Neural cell (in vitro differentiated cells): ENCODE measurements at regions not wholly inside any gene's neighbourhood (a gene's known extent, or its start where the extent isn't known, plus 50 kb on each side); places are given as distances from the start of the nearest gene placed in this dataset.

Experiments used
- H2AFZ ChIP-seq: fragments of 200-600, 300-800 bp; sonication (generic), shearing (Covaris generic); 2 replicates; pipeline ENCODE4 v1.6.0; 2014; ENCODE audit warnings: low read depth, mild to moderate bottlenecking, antibody characterized with exemption, low read length, moderate library complexity
- H3F3A ChIP-seq: fragments of 200-600 bp; shearing (Covaris generic); 2 replicates; pipeline ENCODE4 v1.6.1; 2016; ENCODE audit warnings: mild to moderate bottlenecking, moderate library complexity, mixed read lengths, antibody characterized with exemption, low read length; ENCODE audit not compliant: insufficient read depth, poor library complexity, severe bottlenecking
- H3K27ac ChIP-seq: fragments of 200-600, 300-800 bp; sonication (generic), shearing (Covaris generic); 2 replicates; pipeline ENCODE4 v1.5.1; 2014; ENCODE audit warnings: mild to moderate bottlenecking, low read length, moderate library complexity
- H3K27me3 ChIP-seq: fragments of 300-800, 200-600 bp; sonication (generic), shearing (Covaris generic); 2 replicates; pipeline ENCODE4 v1.6.0; 2014; ENCODE audit warnings: mild to moderate bottlenecking, low read depth, low read length, moderate library complexity; ENCODE audit not compliant: insufficient read depth
- H3K36me3 ChIP-seq: fragments of 300-800, 200-600 bp; sonication (generic), shearing (Covaris generic); 2 replicates; pipeline ENCODE4 v1.5.1; 2014; ENCODE audit warnings: mild to moderate bottlenecking, antibody characterized with exemption, low read length, moderate library complexity; ENCODE audit not compliant: insufficient read depth
- H3K4me2 ChIP-seq: fragments of 300-800, 200-600 bp; sonication (generic), shearing (Covaris generic); 2 replicates; pipeline ENCODE4 v1.6.0; 2014; ENCODE audit warnings: mild to moderate bottlenecking, low read length
- H3K4me3 ChIP-seq: fragments of 300-800, 200-600 bp; sonication (generic), shearing (Covaris generic); 2 replicates; pipeline ENCODE4 v1.5.1; 2014; ENCODE audit warnings: mild to moderate bottlenecking, low read length, moderate library complexity
- H3K79me2 ChIP-seq: fragments of 200-600 bp; shearing (Covaris generic); replicated peaks from 2 replicates; pipeline ENCODE4 v1.6.0; 2014; ENCODE audit warnings: mild to moderate bottlenecking, low read length, moderate library complexity; ENCODE audit not compliant: insufficient read depth
- H3K9ac ChIP-seq: fragments of 300-800, 200-600 bp; sonication (generic), shearing (Covaris generic); 2 replicates; pipeline ENCODE4 v1.6.1; 2016; ENCODE audit warnings: mild to moderate bottlenecking, low read length, mixed read lengths
- H3K9me2 ChIP-seq: fragments of 200-600 bp; shearing (Covaris generic); 2 replicates; pipeline ENCODE4 v1.6.1; 2016; ENCODE audit warnings: mild to moderate bottlenecking, low read length, mixed read lengths; ENCODE audit not compliant: insufficient read depth
- H3K9me3 ChIP-seq: fragments of 200-600, 300-800 bp; sonication (generic), shearing (Covaris generic); 2 replicates; pipeline ENCODE4 v1.6.1; 2016; ENCODE audit warnings: mild to moderate bottlenecking, mixed run types, low read length, moderate library complexity, mixed read lengths
- H4K20me1 ChIP-seq: fragments of 200-600 bp; shearing (Covaris generic); 2 replicates; pipeline ENCODE4 v1.6.1; 2016; ENCODE audit warnings: mild to moderate bottlenecking, mixed run types; ENCODE audit not compliant: insufficient read depth
- EP300 ChIP-seq: fragments of 450-650 bp; conservative IDR thresholded peaks from 2 replicates; pipeline ENCODE4 v1.6.1; 2014; ENCODE audit warnings: antibody characterized with exemption, mild to moderate bottlenecking, moderate library complexity; ENCODE audit not compliant: poor library complexity, severe bottlenecking
- EZH2 ChIP-seq: fragments of 200-600, 300-800 bp; shearing (Covaris generic), sonication (generic); IDR thresholded peaks from 2 replicates; pipeline ENCODE4 v1.6.1; 2014; ENCODE audit warnings: antibody characterized with exemption, low read length, borderline replicate concordance, mild to moderate bottlenecking; ENCODE audit not compliant: insufficient read depth, poor library complexity, severe bottlenecking
- MXI1 ChIP-seq: fragments of 450-650 bp; conservative IDR thresholded peaks from 2 replicates; pipeline ENCODE4 v1.6.1; 2014; ENCODE audit warnings: antibody characterized with exemption, mild to moderate bottlenecking; ENCODE audit not compliant: poor library complexity, severe bottlenecking
- POLR2AphosphoS5 ChIP-seq: IDR thresholded peaks from 2 replicates; pipeline ENCODE4 v1.6.1; 2012
- RAD21 ChIP-seq: fragments of 450-650 bp; conservative IDR thresholded peaks from 2 replicates; pipeline ENCODE4 v1.6.1; 2014; ENCODE audit warnings: antibody characterized with exemption, mild to moderate bottlenecking, moderate library complexity
- SMC3 ChIP-seq: fragments of 450-650 bp; conservative IDR thresholded peaks from 2 replicates; pipeline ENCODE4 v1.6.1; 2014; ENCODE audit warnings: antibody characterized with exemption, mild to moderate bottlenecking, moderate library complexity; ENCODE audit not compliant: poor library complexity
- TAF1 ChIP-seq: IDR thresholded peaks from 2 replicates; pipeline ENCODE4 v1.6.1; 2012; ENCODE audit warnings: low read depth
- TF ChIP-seq, protein P1 (sequence below): fragments of 450-650 bp; IDR thresholded peaks from 2 replicates; pipeline ENCODE4 v1.5.1; 2014; ENCODE audit warnings: antibody characterized with exemption, mild to moderate bottlenecking, moderate library complexity; ENCODE audit not compliant: poor library complexity, severe bottlenecking
- TF ChIP-seq, protein P2 (sequence below): IDR thresholded peaks from 2 replicates; pipeline ENCODE4 v1.6.1; 2012; ENCODE audit warnings: borderline replicate concordance

- TF ChIP-seq SMC3 (no peak), EZH2 (no peak), MXI1 (no peak), POLR2AphosphoS5 (no peak), TAF1 (no peak), RAD21 (no peak), EP300 (no peak)
- TF ChIP-seq, protein P1, sequence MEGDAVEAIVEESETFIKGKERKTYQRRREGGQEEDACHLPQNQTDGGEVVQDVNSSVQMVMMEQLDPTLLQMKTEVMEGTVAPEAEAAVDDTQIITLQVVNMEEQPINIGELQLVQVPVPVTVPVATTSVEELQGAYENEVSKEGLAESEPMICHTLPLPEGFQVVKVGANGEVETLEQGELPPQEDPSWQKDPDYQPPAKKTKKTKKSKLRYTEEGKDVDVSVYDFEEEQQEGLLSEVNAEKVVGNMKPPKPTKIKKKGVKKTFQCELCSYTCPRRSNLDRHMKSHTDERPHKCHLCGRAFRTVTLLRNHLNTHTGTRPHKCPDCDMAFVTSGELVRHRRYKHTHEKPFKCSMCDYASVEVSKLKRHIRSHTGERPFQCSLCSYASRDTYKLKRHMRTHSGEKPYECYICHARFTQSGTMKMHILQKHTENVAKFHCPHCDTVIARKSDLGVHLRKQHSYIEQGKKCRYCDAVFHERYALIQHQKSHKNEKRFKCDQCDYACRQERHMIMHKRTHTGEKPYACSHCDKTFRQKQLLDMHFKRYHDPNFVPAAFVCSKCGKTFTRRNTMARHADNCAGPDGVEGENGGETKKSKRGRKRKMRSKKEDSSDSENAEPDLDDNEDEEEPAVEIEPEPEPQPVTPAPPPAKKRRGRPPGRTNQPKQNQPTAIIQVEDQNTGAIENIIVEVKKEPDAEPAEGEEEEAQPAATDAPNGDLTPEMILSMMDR: no peak
- TF ChIP-seq, protein P2, sequence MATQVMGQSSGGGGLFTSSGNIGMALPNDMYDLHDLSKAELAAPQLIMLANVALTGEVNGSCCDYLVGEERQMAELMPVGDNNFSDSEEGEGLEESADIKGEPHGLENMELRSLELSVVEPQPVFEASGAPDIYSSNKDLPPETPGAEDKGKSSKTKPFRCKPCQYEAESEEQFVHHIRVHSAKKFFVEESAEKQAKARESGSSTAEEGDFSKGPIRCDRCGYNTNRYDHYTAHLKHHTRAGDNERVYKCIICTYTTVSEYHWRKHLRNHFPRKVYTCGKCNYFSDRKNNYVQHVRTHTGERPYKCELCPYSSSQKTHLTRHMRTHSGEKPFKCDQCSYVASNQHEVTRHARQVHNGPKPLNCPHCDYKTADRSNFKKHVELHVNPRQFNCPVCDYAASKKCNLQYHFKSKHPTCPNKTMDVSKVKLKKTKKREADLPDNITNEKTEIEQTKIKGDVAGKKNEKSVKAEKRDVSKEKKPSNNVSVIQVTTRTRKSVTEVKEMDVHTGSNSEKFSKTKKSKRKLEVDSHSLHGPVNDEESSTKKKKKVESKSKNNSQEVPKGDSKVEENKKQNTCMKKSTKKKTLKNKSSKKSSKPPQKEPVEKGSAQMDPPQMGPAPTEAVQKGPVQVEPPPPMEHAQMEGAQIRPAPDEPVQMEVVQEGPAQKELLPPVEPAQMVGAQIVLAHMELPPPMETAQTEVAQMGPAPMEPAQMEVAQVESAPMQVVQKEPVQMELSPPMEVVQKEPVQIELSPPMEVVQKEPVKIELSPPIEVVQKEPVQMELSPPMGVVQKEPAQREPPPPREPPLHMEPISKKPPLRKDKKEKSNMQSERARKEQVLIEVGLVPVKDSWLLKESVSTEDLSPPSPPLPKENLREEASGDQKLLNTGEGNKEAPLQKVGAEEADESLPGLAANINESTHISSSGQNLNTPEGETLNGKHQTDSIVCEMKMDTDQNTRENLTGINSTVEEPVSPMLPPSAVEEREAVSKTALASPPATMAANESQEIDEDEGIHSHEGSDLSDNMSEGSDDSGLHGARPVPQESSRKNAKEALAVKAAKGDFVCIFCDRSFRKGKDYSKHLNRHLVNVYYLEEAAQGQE: no peak
- H2AFZ ChIP-seq: no peak overlapping the region
- no peak overlapping the region for H3K4me2 ChIP-seq
- no peaks in the 10 kb centered on the region for H4K20me1 ChIP-seq
- no peaks in the 10 kb centered on the region for H3K36me3 ChIP-seq
- H3K27ac ChIP-seq: no peak overlapping the region
- no peak overlapping the region for H3K9ac ChIP-seq
- H3K27me3 ChIP-seq: no peaks in the 10 kb centered on the region
- no peaks in the 10 kb centered on the region for H3K9me2 ChIP-seq
- H3K79me2 ChIP-seq: no peaks in the 10 kb centered on the region
- H3F3A ChIP-seq: peaks cover 4% of the 10 kb centered on the region
- H3K4me3 ChIP-seq: no peak overlapping the region
- no peaks in the 10 kb centered on the region for H3K9me3 ChIP-seq
Measured at GRCh38 chr5:58153255-58153654, 306.6 kb downstream of the PLK2 start.

- Histone ChIP-seq H3K9me3 (no peaks in the 10 kb centered on the region), H3K9ac (no peak overlapping the region), H3K27ac (no peak overlapping the region), H3K9me2 (no peaks in the 10 kb centered on the region), H3K27me3 (no peaks in the 10 kb centered on the region), H3F3A (no peaks in the 10 kb centered on the region), H3K36me3 (no peaks in the 10 kb centered on the region), H3K79me2 (no peaks in the 10 kb centered on the region), H3K4me2 (no peak overlapping the region), H2AFZ (no peak overlapping the region), H3K4me3 (no peak overlapping the region), H4K20me1 (no peaks in the 10 kb centered on the region)
- TF ChIP-seq POLR2AphosphoS5 (no peak), EZH2 (no peak), SMC3 (no peak), MXI1 (no peak), RAD21 (no peak), TAF1 (no peak), EP300 (no peak)
- TF ChIP-seq, protein P2: no peak
- TF ChIP-seq, protein P1: no peak
Measured at GRCh38 chr5:58151414-58151813, 308.5 kb downstream of the PLK2 start.
